ENCODE measurements at regions not wholly inside any gene's neighbourhood (a gene's known extent, or its start where the extent isn't known, plus 50 kb on each side); places are given as distances from the start of the nearest gene placed in this dataset.

GRCh38 chr21:18914570-18914969 lies 511.0 kb upstream of the TMPRSS15 start:
- no peak for DNase-seq (ENCODE audit: low read depth, low spot score)
- POLR2A ChIA-PET = no interaction called here
- no peaks in the 10 kb centered on the region for H3K27me3 ChIP-seq (ENCODE audit: control insufficient read depth, insufficient read depth, low read length)
- CTCF ChIA-PET = no interaction called here
- no peak for TF ChIP-seq CTCF (IDR thresholded peaks at IDR 0.05; ENCODE audit: low read depth, low read length)
- H3K27ac ChIP-seq (ENCODE audit: low read depth, low read length) = no peak overlapping the region
- H3K9me3 ChIP-seq (ENCODE audit: control insufficient read depth, insufficient read depth, low read length) = peaks cover 31% of the 10 kb centered on the region
- no peak overlapping the region for H3K4me3 ChIP-seq (ENCODE audit: low read depth, low read length)

DNA sequence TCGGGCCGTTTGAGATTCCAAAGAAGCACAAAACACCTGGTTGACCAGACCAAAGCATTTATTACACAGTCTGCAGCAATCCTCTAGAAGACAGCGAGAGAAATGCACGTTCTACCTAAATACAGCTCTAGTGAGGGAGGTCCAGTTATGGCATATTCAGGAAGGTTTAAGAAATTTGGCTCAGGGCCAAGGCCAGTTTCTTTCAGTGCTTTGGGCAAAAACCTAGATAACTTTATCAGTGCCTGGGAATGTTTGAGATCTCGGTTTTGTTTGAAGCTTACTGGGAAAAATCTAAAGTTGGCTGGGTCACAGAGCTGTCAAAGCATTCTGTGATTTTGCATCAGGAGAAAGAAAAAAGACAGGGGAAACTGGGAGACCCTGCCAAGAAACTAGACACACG lies 514.0 kb upstream of the TMPRSS15 start:
- no peak overlapping the region for H3K27ac ChIP-seq (ENCODE audit: low read depth, low read length)
- POLR2A ChIA-PET = no interaction called here
- CTCF ChIA-PET = no interaction called here
- TF ChIP-seq CTCF (IDR thresholded peaks at IDR 0.05; ENCODE audit: low read depth, low read length) = no peak
- no peak overlapping the region for H3K4me3 ChIP-seq (ENCODE audit: low read depth, low read length)
- DNase-seq (ENCODE audit: low read depth, low spot score) = no peak
- H3K27me3 ChIP-seq (ENCODE audit: control insufficient read depth, insufficient read depth, low read length) = no peaks in the 10 kb centered on the region
- peaks cover 24% of the 10 kb centered on the region for H3K9me3 ChIP-seq (ENCODE audit: control insufficient read depth, insufficient read depth, low read length)

DNA sequence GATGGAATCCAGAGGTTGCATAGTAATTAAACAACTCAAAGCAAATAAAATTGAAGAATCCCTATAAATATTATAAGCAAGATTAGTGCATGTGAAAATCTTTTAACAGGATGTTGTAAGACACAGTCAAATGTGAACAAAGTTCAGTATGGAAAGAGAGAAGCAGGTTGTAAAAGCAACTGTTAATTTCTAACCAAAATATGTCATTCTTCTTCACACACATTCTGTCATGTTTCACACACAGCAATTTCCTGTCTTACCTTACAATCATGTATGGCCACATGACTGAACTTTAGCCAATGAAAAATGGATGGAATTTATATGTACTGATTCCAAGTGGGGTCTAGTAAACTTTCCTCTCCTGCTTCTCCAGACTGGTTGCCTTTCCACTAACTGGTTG lies 527.7 kb upstream of the TMPRSS15 start:
- no peak for DNase-seq (ENCODE audit: low read depth, low spot score)
- ChIA-PET CTCF (no interaction called here), POLR2A (no interaction called here)
- no peak for TF ChIP-seq CTCF (IDR thresholded peaks at IDR 0.05; ENCODE audit: low read depth, low read length)
- no peak overlapping the region for H3K4me3 ChIP-seq (ENCODE audit: low read depth, low read length)
- peaks cover 8% of the 10 kb centered on the region for H3K9me3 ChIP-seq (ENCODE audit: control insufficient read depth, insufficient read depth, low read length)
- no peak overlapping the region for H3K27ac ChIP-seq (ENCODE audit: low read depth, low read length)
- no peaks in the 10 kb centered on the region for H3K27me3 ChIP-seq (ENCODE audit: control insufficient read depth, insufficient read depth, low read length)

GRCh38 chr21:18937337-18937736 lies 533.8 kb upstream of the TMPRSS15 start:
- no peak for DNase-seq (ENCODE audit: low read depth, low spot score)
- H3K27me3 ChIP-seq (ENCODE audit: control insufficient read depth, insufficient read depth, low read length) = no peaks in the 10 kb centered on the region
- no peak overlapping the region for H3K27ac ChIP-seq (ENCODE audit: low read depth, low read length)
- ChIA-PET CTCF (no interaction called here), POLR2A (no interaction called here)
- peaks cover 3% of the 10 kb centered on the region; the same call in 1 of the 2 replicates for H3K9me3 ChIP-seq (ENCODE audit: control insufficient read depth, insufficient read depth, low read length)
- H3K4me3 ChIP-seq (ENCODE audit: low read depth, low read length) = no peak overlapping the region
- TF ChIP-seq CTCF (IDR thresholded peaks at IDR 0.05; ENCODE audit: low read depth, low read length) = no peak

GRCh38 chr21:18940791-18941190 lies 537.2 kb upstream of the TMPRSS15 start:
- Histone ChIP-seq H3K27me3 (ENCODE audit: control insufficient read depth, insufficient read depth, low read length) (no peaks in the 10 kb centered on the region), H3K4me3 (ENCODE audit: low read depth, low read length) (no peak overlapping the region), H3K27ac (ENCODE audit: low read depth, low read length) (no peak overlapping the region), H3K9me3 (ENCODE audit: control insufficient read depth, insufficient read depth, low read length) (peaks cover 3% of the 10 kb centered on the region; the same call in 1 of the 2 replicates)
- no peak for DNase-seq (ENCODE audit: low read depth, low spot score)
- TF ChIP-seq CTCF (IDR thresholded peaks at IDR 0.05; ENCODE audit: low read depth, low read length) = no peak
- ChIA-PET CTCF (no interaction called here), POLR2A (no interaction called here)

Measured in AG04450 (cell line).